Nephron (organoid): ENCODE measurements at regions not wholly inside any gene's neighbourhood (a gene's known extent, or its start where the extent isn't known, plus 50 kb on each side); places are given as distances from the start of the nearest gene placed in this dataset.
"Not testable (repeated sequence)": the region's sequence is repeated elsewhere in the genome, so short reads cannot be mapped to it uniquely, and the experiment has no call there.

Source experiments
- H3K27ac Mint-ChIP-seq, 3 experiments: 2 replicates each; pipeline ENCODE4 v1.8.0; 2020; ENCODE audit warnings: mixed read lengths in 3 of 3, mild to moderate bottlenecking in 2 of 3, moderate library complexity in 1 of 3
- H3K27me3 Mint-ChIP-seq: 2 replicates; pipeline ENCODE4 v1.8.0; 2021; ENCODE audit warnings: low read depth, mild to moderate bottlenecking, moderate library complexity, mixed read lengths
- H3K36me3 Mint-ChIP-seq: 2 replicates; pipeline ENCODE4 v1.8.0; 2020; ENCODE audit warnings: low read depth, mixed read lengths
- H3K4me1 Mint-ChIP-seq: 2 replicates; pipeline ENCODE4 v1.8.0; 2020; ENCODE audit warnings: mixed read lengths
- H3K4me3 Mint-ChIP-seq, 3 experiments: 2 replicates each; pipeline ENCODE4 v1.8.0; 2020; ENCODE audit warnings: mild to moderate bottlenecking in 3 of 3, mixed read lengths in 3 of 3, moderate library complexity in 2 of 3
- H3K9me3 Mint-ChIP-seq: 2 replicates; pipeline ENCODE4 v1.8.0; 2020; ENCODE audit warnings: mixed read lengths
- TF ChIP-seq, protein P1 (sequence below), 3 experiments: fragments of 200-600 bp; sonication (generic); IDR thresholded peaks; one replicate each; pipeline ENCODE4 v1.5.0; 2021; ENCODE audit warnings: antibody characterized with exemption in 3 of 3; ENCODE audit not compliant: unreplicated experiment in 3 of 3

DNA sequence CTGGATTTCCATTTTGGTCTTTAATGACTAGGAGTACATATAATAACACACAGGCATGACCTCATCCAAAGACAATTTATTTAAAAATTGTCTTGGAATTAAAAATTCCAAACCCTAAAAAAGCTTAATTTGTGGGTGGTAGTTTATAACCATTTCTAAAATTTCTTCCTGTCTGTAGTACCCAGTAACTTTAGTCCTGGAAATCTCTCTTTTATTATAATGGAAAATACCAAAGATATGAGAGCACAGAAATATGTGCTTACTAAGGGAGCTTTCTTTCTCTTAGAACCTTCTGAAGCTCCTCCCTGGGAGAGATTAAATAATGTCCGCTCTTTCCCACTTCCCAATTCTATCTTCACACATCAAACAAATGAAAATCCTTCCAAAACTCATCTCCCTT, 70.5 kb upstream of the PRL start:
- H3K27ac Mint-ChIP-seq: peak overlapping the region in 2 of 3 experiments; percentile 54 to 68
- H3K9me3 Mint-ChIP-seq: peaks cover 3% of the 10 kb centered on the region
- no peak overlapping the region for H3K4me3 Mint-ChIP-seq
- H3K36me3 Mint-ChIP-seq: no peaks in the 10 kb centered on the region
- peaks cover 45% of the 10 kb centered on the region for H3K4me1 Mint-ChIP-seq
- TF ChIP-seq, protein P1, sequence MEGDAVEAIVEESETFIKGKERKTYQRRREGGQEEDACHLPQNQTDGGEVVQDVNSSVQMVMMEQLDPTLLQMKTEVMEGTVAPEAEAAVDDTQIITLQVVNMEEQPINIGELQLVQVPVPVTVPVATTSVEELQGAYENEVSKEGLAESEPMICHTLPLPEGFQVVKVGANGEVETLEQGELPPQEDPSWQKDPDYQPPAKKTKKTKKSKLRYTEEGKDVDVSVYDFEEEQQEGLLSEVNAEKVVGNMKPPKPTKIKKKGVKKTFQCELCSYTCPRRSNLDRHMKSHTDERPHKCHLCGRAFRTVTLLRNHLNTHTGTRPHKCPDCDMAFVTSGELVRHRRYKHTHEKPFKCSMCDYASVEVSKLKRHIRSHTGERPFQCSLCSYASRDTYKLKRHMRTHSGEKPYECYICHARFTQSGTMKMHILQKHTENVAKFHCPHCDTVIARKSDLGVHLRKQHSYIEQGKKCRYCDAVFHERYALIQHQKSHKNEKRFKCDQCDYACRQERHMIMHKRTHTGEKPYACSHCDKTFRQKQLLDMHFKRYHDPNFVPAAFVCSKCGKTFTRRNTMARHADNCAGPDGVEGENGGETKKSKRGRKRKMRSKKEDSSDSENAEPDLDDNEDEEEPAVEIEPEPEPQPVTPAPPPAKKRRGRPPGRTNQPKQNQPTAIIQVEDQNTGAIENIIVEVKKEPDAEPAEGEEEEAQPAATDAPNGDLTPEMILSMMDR (IDR thresholded peaks at IDR 0.05; ENCODE audit: unreplicated experiment in 3 of 3): no peak
- no peaks in the 10 kb centered on the region for H3K27me3 Mint-ChIP-seq

DNA sequence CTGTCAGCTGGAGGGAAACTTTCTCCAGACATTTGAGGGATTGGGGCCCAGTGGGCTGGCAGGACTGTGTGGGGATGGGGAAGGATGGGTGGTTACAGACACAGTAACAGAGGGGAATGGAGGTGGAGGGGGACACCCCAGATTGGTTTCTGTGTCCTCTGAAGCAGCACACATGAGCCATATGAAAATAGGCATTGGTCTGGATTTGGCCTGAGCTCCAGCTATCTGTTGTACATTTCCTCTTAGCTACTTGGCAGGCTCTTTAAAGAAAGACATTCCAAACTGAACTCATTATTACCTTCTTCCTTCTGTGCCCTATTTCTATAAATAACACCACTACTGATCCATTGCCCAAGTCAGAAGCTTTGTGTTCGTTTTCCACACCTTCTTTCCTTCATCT, 72.0 kb upstream of the PRL start:
- Mint-ChIP-seq H3K36me3 (no peaks in the 10 kb centered on the region), H3K4me3 (no peak overlapping the region), H3K9me3 (peaks cover 6% of the 10 kb centered on the region), H3K27ac (peak overlapping the region in 1 of 3 experiments; percentile 38), H3K27me3 (no peaks in the 10 kb centered on the region), H3K4me1 (peaks cover 31% of the 10 kb centered on the region)
- TF ChIP-seq, protein P1 (IDR thresholded peaks at IDR 0.05; ENCODE audit: unreplicated experiment in 3 of 3): no peak

DNA sequence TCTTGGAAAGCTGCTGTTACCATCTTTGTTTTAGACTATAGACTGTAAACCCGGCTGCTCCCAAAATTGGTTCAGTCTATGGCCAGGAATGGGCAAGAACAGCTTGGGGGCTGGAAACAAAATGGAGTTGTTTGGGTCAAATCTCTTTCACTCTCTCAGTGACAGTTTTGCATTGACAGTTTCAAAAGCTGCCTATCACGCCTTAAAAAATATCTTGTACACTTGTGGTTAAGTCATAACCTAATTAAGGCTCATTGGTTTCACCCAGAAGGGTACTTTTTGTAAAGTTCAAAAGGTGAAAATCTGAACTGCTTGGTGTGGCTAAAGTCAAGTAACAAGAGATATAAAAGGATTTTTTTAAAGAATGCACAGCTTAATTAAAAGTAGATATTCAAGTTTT, 76.1 kb upstream of the PRL start:
- TF ChIP-seq, protein P1 (IDR thresholded peaks at IDR 0.05; ENCODE audit: unreplicated experiment in 3 of 3): no peak
- Mint-ChIP-seq H3K9me3 (peaks cover 14% of the 10 kb centered on the region), H3K4me3 (no peak overlapping the region), H3K27me3 (no peaks in the 10 kb centered on the region), H3K36me3 (no peaks in the 10 kb centered on the region), H3K27ac (no peak overlapping the region), H3K4me1 (peaks cover 10% of the 10 kb centered on the region)

DNA sequence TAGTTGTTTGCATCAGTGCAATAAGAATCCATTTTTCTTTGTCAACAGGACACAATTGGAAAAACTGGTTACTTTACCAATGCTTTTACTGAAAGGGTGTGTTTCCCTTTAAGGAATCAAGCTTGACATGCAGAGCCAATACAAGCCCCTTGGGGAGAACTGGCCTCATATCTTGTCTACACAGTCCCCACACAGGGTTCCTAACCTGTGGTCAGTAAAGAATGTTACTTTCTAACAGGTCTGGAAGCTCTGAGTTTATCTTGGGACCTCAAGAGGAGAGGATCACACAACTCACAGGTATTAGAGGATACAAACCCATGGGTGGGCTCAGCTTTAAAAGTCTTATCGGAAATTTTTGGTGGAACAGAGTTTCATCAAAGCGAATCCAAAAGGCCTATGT, 78.1 kb upstream of the PRL start:
- H3K27ac Mint-ChIP-seq, H3K4me3 Mint-ChIP-seq, H3K4me1 Mint-ChIP-seq, H3K27me3 Mint-ChIP-seq, H3K36me3 Mint-ChIP-seq: not testable (repeated sequence)
- peaks cover 11% of the 10 kb centered on the region for H3K9me3 Mint-ChIP-seq

DNA sequence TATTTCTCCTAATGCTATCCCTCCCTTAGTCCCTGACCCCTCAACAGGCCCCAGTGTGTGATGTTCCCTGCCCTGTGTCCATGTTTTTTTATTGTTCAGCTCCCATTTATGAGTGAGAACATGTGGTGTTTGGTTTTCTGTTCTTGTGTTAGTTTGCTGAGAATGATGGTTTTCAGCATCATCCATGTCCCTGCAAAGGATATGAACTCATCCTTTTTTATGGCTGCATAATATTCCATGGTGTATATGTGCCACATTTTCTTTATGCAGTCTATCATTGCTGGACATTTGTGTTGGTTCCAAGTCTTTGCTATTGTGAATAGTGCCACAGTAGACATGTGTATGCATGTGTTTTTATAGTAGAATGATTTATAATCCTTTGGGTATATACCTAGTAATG, 79.5 kb upstream of the PRL start:
- not testable (repeated sequence) for H3K4me1 Mint-ChIP-seq, H3K4me3 Mint-ChIP-seq, H3K27ac Mint-ChIP-seq, H3K36me3 Mint-ChIP-seq, H3K27me3 Mint-ChIP-seq
- H3K9me3 Mint-ChIP-seq: peaks cover 11% of the 10 kb centered on the region

DNA sequence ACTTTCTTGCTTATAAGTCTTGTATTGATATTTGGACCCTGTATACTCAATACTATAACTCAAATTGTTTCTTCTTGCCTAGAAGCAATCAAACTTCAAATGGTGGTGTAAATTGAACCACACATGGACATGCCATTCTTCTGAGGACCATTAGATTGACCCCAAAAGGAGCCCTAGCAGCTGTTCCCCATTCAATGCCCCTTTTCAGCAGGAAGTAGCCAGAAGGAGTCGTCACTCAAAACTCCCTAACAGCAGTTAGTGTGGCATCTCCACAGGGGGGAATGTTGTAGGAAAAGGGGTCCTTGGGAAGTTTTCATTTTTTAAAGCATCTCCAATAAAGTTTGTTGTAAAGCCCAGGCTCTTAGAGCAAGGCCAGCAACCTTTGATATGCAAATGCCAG, 81.7 kb upstream of the PRL start:
- H3K4me1 Mint-ChIP-seq, H3K9me3 Mint-ChIP-seq, H3K27me3 Mint-ChIP-seq, H3K36me3 Mint-ChIP-seq, H3K4me3 Mint-ChIP-seq: not testable (repeated sequence)
- H3K27ac Mint-ChIP-seq: peak overlapping the region in 1 of 3 experiments; percentile 46

DNA sequence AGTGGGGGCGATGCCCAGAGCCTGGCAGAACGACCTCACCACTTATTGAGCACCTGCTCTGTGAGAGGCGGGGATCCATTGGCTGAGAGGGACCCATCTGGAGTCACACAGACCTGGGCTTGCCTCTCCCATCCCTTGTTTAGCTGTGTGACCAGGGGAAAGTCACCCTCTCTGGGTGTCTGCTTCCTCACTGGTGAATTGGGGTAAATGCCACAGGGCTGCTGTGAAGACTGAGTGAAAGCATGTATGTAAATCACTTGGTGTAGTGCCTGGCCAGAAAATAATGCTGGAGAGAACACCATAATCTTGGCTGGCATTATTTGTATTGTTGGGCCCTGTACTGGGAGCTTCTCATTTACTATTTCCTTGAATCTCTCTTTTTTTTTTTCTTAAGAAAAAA, 83.4 kb upstream of the PRL start:
- H3K27me3 Mint-ChIP-seq: no peaks in the 10 kb centered on the region

More for the DNA sequence above, 83.4 kb upstream of the PRL start:
- peaks cover 7% of the 10 kb centered on the region for H3K4me1 Mint-ChIP-seq
- peaks cover 15% of the 10 kb centered on the region for H3K9me3 Mint-ChIP-seq
- no peak overlapping the region for H3K27ac Mint-ChIP-seq
- TF ChIP-seq, protein P1 (IDR thresholded peaks at IDR 0.05; ENCODE audit: unreplicated experiment in 3 of 3): no peak
- no peaks in the 10 kb centered on the region for H3K36me3 Mint-ChIP-seq
- no peak overlapping the region for H3K4me3 Mint-ChIP-seq
